HCT116 (cell line): ENCODE measurements at regions not wholly inside any gene's neighbourhood (a gene's known extent, or its start where the extent isn't known, plus 50 kb on each side); places are given as distances from the start of the nearest gene placed in this dataset.

Experiments
- ATAC-seq: fragments of 200-7000 bp; cut with Tn5 transposase; 2 replicates; pipeline ENCODE4 v1.9.1; 2020; ENCODE audit warnings: mild to moderate bottlenecking, moderate library complexity
- BruUV-seq: library from RNA; stranded (reverse); fragments of 400-500 nt; replicated peaks from 2 replicates; lab custom pipeline; 2021; lab: Mats Ljungman, UMichigan
- CTCF ChIA-PET: fragments of 300-600 bp; sonication (Branson Sonifier 250); formaldehyde crosslinking; loops from one replicate; lab custom pipeline; 2021; ENCODE audit warnings: antibody characterized with exemption; lab: Charles Lee
- POLR2A ChIA-PET: fragments of 300-600, 350-600 bp; sonication (Branson Sonifier 250); formaldehyde crosslinking; loops from one replicate; lab custom pipeline; 2021; ENCODE audit warnings: antibody characterized with exemption; lab: Charles Lee
- RAD21 ChIA-PET, 2 experiments: fragments of 300-600 bp; sonication (Branson Sonifier 250); formaldehyde crosslinking; loops; one replicate each; lab custom pipeline; 2023; ENCODE audit warnings: low total read pairs in 2 of 2; ENCODE audit not compliant: uncharacterized antibody in 2 of 2, unreplicated experiment in 2 of 2, low non-redundant PET in 1 of 2; lab: Charles Lee
- DNase-seq: peaks from one replicate; pipeline ENCODE4 v3.0.0-alpha.2; 2010; ENCODE audit warnings: low read depth, low spot score
- H2AFZ ChIP-seq: fragments of 200-600 bp; shearing (Covaris generic), sonication (generic); 2 replicates; pipeline ENCODE4 v1.6.1; 2017; ENCODE audit warnings: low read depth, mixed run types, mixed read lengths, antibody characterized with exemption, low read length; ENCODE audit not compliant: poor library complexity, severe bottlenecking
- H3K27ac ChIP-seq: 2 replicates; pipeline ENCODE4 v1.5.1; 2012; ENCODE audit warnings: low read depth, low read length
- H3K27me3 ChIP-seq: fragments of 200-600 bp; sonication (generic); 2 replicates; pipeline ENCODE4 v1.6.1; 2016; ENCODE audit warnings: mixed run types, low read length, mixed read lengths; ENCODE audit not compliant: insufficient read depth
- H3K36me3 ChIP-seq, 2 experiments: fragments of 200-500 bp in 1 of 2; fragments of 200-600 bp in 1 of 2; sonication (Bioruptor generic) in 1 of 2; sonication (generic) in 1 of 2; 2 replicates each; pipeline versions ENCODE4 v1.5.1 to v1.6.1; 2014 to 2016; ENCODE audit warnings: low read length in 2 of 2, inconsistent platforms in 1 of 2, mixed read lengths in 1 of 2, mixed run types in 1 of 2; ENCODE audit not compliant: insufficient read depth in 2 of 2, control insufficient read depth in 1 of 2
- H3K4me1 ChIP-seq, 2 experiments: fragments of 200-600 bp in 1 of 2; sonication (generic) in 1 of 2; 2 replicates each; pipeline versions ENCODE4 v1.5.1 to v1.6.1; 2012 to 2017; ENCODE audit warnings: low read length in 2 of 2, inconsistent platforms in 1 of 2, mild to moderate bottlenecking in 1 of 2, mixed read lengths in 1 of 2, mixed run types in 1 of 2, moderate library complexity in 1 of 2; ENCODE audit not compliant: insufficient read depth in 2 of 2, control insufficient read depth in 1 of 2
- H3K4me2 ChIP-seq: fragments of 200-600 bp; sonication (generic); 2 replicates; pipeline ENCODE4 v1.6.1; 2017; ENCODE audit warnings: mixed run types, low read length, mixed read lengths
- H3K4me3 ChIP-seq, 2 experiments: fragments of 200-600 bp in 1 of 2; sonication (generic) in 1 of 2; replicated peaks in 1 of 2; 2 replicates each; pipeline ENCODE4 v1.5.1; 2011 to 2016; ENCODE audit warnings: low read length in 2 of 2, control low read depth in 1 of 2, low read depth in 1 of 2, mild to moderate bottlenecking in 1 of 2, mixed read lengths in 1 of 2, mixed run types in 1 of 2
- H3K79me2 ChIP-seq: fragments of 200-600 bp; sonication (generic); 2 replicates; pipeline ENCODE4 v1.6.1; 2017; ENCODE audit warnings: mild to moderate bottlenecking, mixed run types, low read length, moderate library complexity, mixed read lengths; ENCODE audit not compliant: insufficient read depth
- H3K9ac ChIP-seq: fragments of 200-600 bp; sonication (generic); 2 replicates; pipeline ENCODE4 v1.6.1; 2016; ENCODE audit warnings: low read length, mixed read lengths
- H3K9me2 ChIP-seq: fragments of 200-600 bp; sonication (generic), shearing (Covaris generic); 2 replicates; pipeline ENCODE4 v1.6.1; 2017; ENCODE audit warnings: mixed run types, mild to moderate bottlenecking, moderate library complexity; ENCODE audit not compliant: insufficient read depth
- H3K9me3 ChIP-seq, 2 experiments: fragments of 200-500 bp in 1 of 2; fragments of 200-600 bp in 1 of 2; sonication (Bioruptor generic) in 1 of 2; sonication (generic) in 1 of 2; 2 replicates each; pipeline ENCODE4 v1.6.1; 2014 to 2017; ENCODE audit warnings: low read length in 2 of 2, mixed read lengths in 2 of 2, inconsistent platforms in 1 of 2, low read depth in 1 of 2, mild to moderate bottlenecking in 1 of 2, mixed run types in 1 of 2, moderate library complexity in 1 of 2; ENCODE audit not compliant: control insufficient read depth in 1 of 2, insufficient read depth in 1 of 2
- H4K20me1 ChIP-seq: fragments of 200-600 bp; sonication (generic), shearing (Covaris generic); 2 replicates; pipeline ENCODE4 v1.6.1; 2017; ENCODE audit warnings: mixed run types, mild to moderate bottlenecking, moderate library complexity; ENCODE audit not compliant: insufficient read depth
- ATF3 ChIP-seq: IDR thresholded peaks from 2 replicates; pipeline ENCODE4 v1.6.1; 2012
- CBX3 ChIP-seq: IDR thresholded peaks from 2 replicates; pipeline ENCODE4 v1.6.1; 2012; ENCODE audit warnings: low read depth
- CTCF ChIP-seq, 3 experiments: fragments of 200-600 bp in 1 of 3; sonication (generic) in 1 of 3; IDR thresholded peaks in 2 of 3; conservative IDR thresholded peaks in 1 of 3; 2 replicates each; pipeline ENCODE4 v1.5.1; 2012 to 2017; ENCODE audit warnings: low read depth in 2 of 3, low read length in 2 of 3, antibody characterized with exemption in 1 of 3, borderline replicate concordance in 1 of 3, control low read depth in 1 of 3, mild to moderate bottlenecking in 1 of 3, mixed read lengths in 1 of 3, mixed run types in 1 of 3, moderate library complexity in 1 of 3; ENCODE audit not compliant: insufficient read depth in 1 of 3
- ELF1 ChIP-seq: IDR thresholded peaks from 2 replicates; pipeline ENCODE4 v1.6.1; 2012; ENCODE audit warnings: low read depth, borderline replicate concordance
- EZH2 ChIP-seq: fragments of 200-600 bp; sonication (generic); IDR thresholded peaks from 2 replicates; pipeline ENCODE4 v1.6.1; 2017; ENCODE audit warnings: antibody characterized with exemption, mixed run types
- JUND ChIP-seq: IDR thresholded peaks from 2 replicates; pipeline ENCODE4 v1.6.1; 2012
- REST ChIP-seq: IDR thresholded peaks from 2 replicates; pipeline ENCODE4 v1.6.1; 2012; ENCODE audit warnings: low read depth
- YY1 ChIP-seq: IDR thresholded peaks from 2 replicates; pipeline ENCODE4 v1.6.1; 2011; ENCODE audit warnings: low read length, low read depth, moderate library complexity, mild to moderate bottlenecking; ENCODE audit not compliant: insufficient replicate concordance; ENCODE audit errors: extremely low read depth
- intact Hi-C: fragments of 100-400 bp; cut with micrococcal nuclease; formaldehyde crosslinking; loops from 2 replicates; pipeline ENCODE4 v1.10.0; 2022

GRCh38 chr14:54087376-54087775 is 130.8 kb upstream of the BMP4 start:
- Histone ChIP-seq H2AFZ (no peak overlapping the region), H3K4me3 (no peak overlapping the region), H3K36me3 (no peaks in the 10 kb centered on the region), H3K4me1 (no peaks in the 10 kb centered on the region), H3K9ac (no peak overlapping the region), H3K9me3 (no peaks in the 10 kb centered on the region), H3K9me2 (no peaks in the 10 kb centered on the region), H3K4me2 (no peak overlapping the region), H3K79me2 (no peaks in the 10 kb centered on the region), H3K27ac (no peak overlapping the region), H4K20me1 (no peaks in the 10 kb centered on the region), H3K27me3 (no peaks in the 10 kb centered on the region)
- ChIA-PET RAD21 (no interaction called here), CTCF (no interaction called here), POLR2A (no interaction called here)
- TF ChIP-seq YY1 (no peak), ATF3 (no peak), JUND (no peak), ELF1 (no peak), CTCF (IDR thresholded peaks at IDR 0.05 in 2 of 3, conservative IDR thresholded peaks at IDR 0.05 in 1 of 3; ENCODE audit: borderline replicate concordance in 1 of 3, insufficient read depth in 1 of 3, low read depth in 2 of 3, low read length in 2 of 3) (no peak), CBX3 (no peak), REST (no peak), EZH2 (no peak)
- no TSS peak for BruUV-seq
- intact Hi-C loops, result no loop called here
- no peak for ATAC-seq
- DNase-seq, result no peak
